Natural killer cell (primary cell): ENCODE measurements at regions not wholly inside any gene's neighbourhood (a gene's known extent, or its start where the extent isn't known, plus 50 kb on each side); places are given as distances from the start of the nearest gene placed in this dataset.

Experiments used
- ATAC-seq, 3 donors: fragments of 150-1000 bp in 2 of 3; fragments of 200-7000 bp in 1 of 3; cut with Tn5 transposase; 1 replicate in 1 of 3; 2 replicates in 2 of 3; pipeline ENCODE4 v1.10.0; 2021; ENCODE audit warnings: mild to moderate bottlenecking in 2 of 3, moderate library complexity in 2 of 3
- DNase-seq, 2 donors: peaks; one replicate each; pipeline versions ENCODE4 v3.0.0 to v3.0.0-alpha.2; 2013 to 2021; ENCODE audit warnings: mixed read lengths in 1 of 2
- H3K27ac ChIP-seq: one replicate; pipeline ENCODE4 v1.5.1; 2013; ENCODE audit warnings: mild to moderate bottlenecking, low read length
- H3K27me3 ChIP-seq: one replicate; pipeline ENCODE4 v1.6.1; 2013; ENCODE audit warnings: low read length; ENCODE audit not compliant: control insufficient read depth, insufficient read depth
- H3K36me3 ChIP-seq: one replicate; pipeline ENCODE4 v1.6.1; 2013; ENCODE audit warnings: low read length; ENCODE audit not compliant: control insufficient read depth, insufficient read depth
- H3K4me1 ChIP-seq: one replicate; pipeline ENCODE4 v1.6.1; 2013; ENCODE audit warnings: low read length; ENCODE audit not compliant: control insufficient read depth, insufficient read depth
- H3K4me3 ChIP-seq: one replicate; pipeline ENCODE4 v1.5.1; 2013; ENCODE audit warnings: low read length
- H3K9me3 ChIP-seq: one replicate; pipeline ENCODE4 v1.6.1; 2013; ENCODE audit warnings: low read length; ENCODE audit not compliant: control insufficient read depth, insufficient read depth
- H3K27ac Mint-ChIP-seq, 2 donors: one replicate each; pipeline ENCODE4 v1.8.0; 2022; ENCODE audit warnings: mild to moderate bottlenecking in 2 of 2, mixed read lengths in 2 of 2, moderate library complexity in 1 of 2
- H3K27me3 Mint-ChIP-seq, 2 donors: one replicate each; pipeline ENCODE4 v1.8.0; 2022; ENCODE audit warnings: low read depth in 2 of 2, mixed read lengths in 2 of 2
- H3K36me3 Mint-ChIP-seq: one replicate; pipeline ENCODE4 v1.8.0; 2022; ENCODE audit warnings: mixed read lengths
- H3K4me1 Mint-ChIP-seq, 2 donors: one replicate each; pipeline ENCODE4 v1.8.0; 2022; ENCODE audit warnings: mixed read lengths in 2 of 2
- H3K4me3 Mint-ChIP-seq: one replicate; pipeline ENCODE4 v1.8.0; 2022; ENCODE audit warnings: mild to moderate bottlenecking, moderate library complexity, mixed read lengths
- H3K9me3 Mint-ChIP-seq, 2 donors: one replicate each; pipeline ENCODE4 v1.8.0; 2022; ENCODE audit warnings: mixed read lengths in 2 of 2
- CTCF ChIP-seq: fragments of 200-600 bp; IDR thresholded peaks from one replicate; pipeline ENCODE4 v1.8.0; 2022; ENCODE audit warnings: antibody characterized with exemption
- WGBS: methylation state at CpG from one replicate; pipeline ENCODE4 v1.1.7; 2013; ENCODE audit warnings: missing lambda C conversion rate; ENCODE audit not compliant: insufficient coverage; 5-methylcytosine and 5-hydroxymethylcytosine counted together
- intact Hi-C: fragments of 100-400 bp; cut with micrococcal nuclease; formaldehyde crosslinking; loops from one replicate; pipeline ENCODE4 v1.14.2; 2022

GRCh38 chr15:96542130-96542770, 211.8 kb downstream of the NR2F2 start:
- no peaks in the 10 kb centered on the region for H3K36me3 Mint-ChIP-seq
- WGBS, result 91% methylated on average over 4 of the region's 4 CpGs
- no peak for TF ChIP-seq CTCF

GRCh38 chr15:96544162-96544756, 213.8 kb downstream of the NR2F2 start:
- no peak overlapping the region for H3K27ac Mint-ChIP-seq
- WGBS, result 76% methylated on average over 5 of the region's 5 CpGs
- DNase-seq (no peak), ATAC-seq (no peak)
- Histone ChIP-seq H3K4me3 (no peak overlapping the region), H3K9me3 (no peaks in the 10 kb centered on the region), H3K27me3 (no peaks in the 10 kb centered on the region), H3K27ac (no peak overlapping the region), H3K4me1 (no peaks in the 10 kb centered on the region), H3K36me3 (no peaks in the 10 kb centered on the region)
- no peak overlapping the region for H3K4me3 Mint-ChIP-seq
- H3K36me3 Mint-ChIP-seq, result no peaks in the 10 kb centered on the region
- H3K9me3 Mint-ChIP-seq, result no peaks in the 10 kb centered on the region
- no peak for TF ChIP-seq CTCF
- H3K4me1 Mint-ChIP-seq, result no peaks in the 10 kb centered on the region
- H3K27me3 Mint-ChIP-seq, result no peaks in the 10 kb centered on the region
- intact Hi-C loops, result no loop called here

More at GRCh38 chr15:96542130-96542770, 211.8 kb downstream of the NR2F2 start:
- no peaks in the 10 kb centered on the region for H3K9me3 Mint-ChIP-seq
- H3K4me1 Mint-ChIP-seq, result no peaks in the 10 kb centered on the region
- no peak overlapping the region for H3K27ac Mint-ChIP-seq
- Histone ChIP-seq H3K9me3 (no peaks in the 10 kb centered on the region), H3K36me3 (no peaks in the 10 kb centered on the region), H3K27me3 (no peaks in the 10 kb centered on the region), H3K4me1 (no peaks in the 10 kb centered on the region), H3K4me3 (no peak overlapping the region), H3K27ac (no peak overlapping the region)
- intact Hi-C loops, result no loop called here
- DNase-seq, result no peak
- H3K27me3 Mint-ChIP-seq, result peaks cover 0 to 10% of the 10 kb centered on the region in 2 donors
- no peak overlapping the region for H3K4me3 Mint-ChIP-seq
- no peak for ATAC-seq

- Histone ChIP-seq H3K36me3 (no peaks in the 10 kb centered on the region), H3K4me3 (no peak overlapping the region), H3K4me1 (no peaks in the 10 kb centered on the region), H3K27ac (no peak overlapping the region), H3K27me3 (no peaks in the 10 kb centered on the region), H3K9me3 (no peaks in the 10 kb centered on the region)
- H3K27ac Mint-ChIP-seq, result no peak overlapping the region
- intact Hi-C loops, result no loop called here
- 88% methylated on average over 1 of the region's 1 CpG for whole genome bisulfite sequencing
- ATAC-seq (no peak), DNase-seq (no peak)
- no peaks in the 10 kb centered on the region for H3K4me1 Mint-ChIP-seq
- H3K4me3 Mint-ChIP-seq, result no peak overlapping the region
- no peaks in the 10 kb centered on the region for H3K36me3 Mint-ChIP-seq
- H3K9me3 Mint-ChIP-seq, result no peaks in the 10 kb centered on the region
- no peaks in the 10 kb centered on the region for H3K27me3 Mint-ChIP-seq
- TF ChIP-seq CTCF, result no peak
Measured at GRCh38 chr15:96549136-96549535, 218.6 kb downstream of the NR2F2 start.

- Mint-ChIP-seq H3K4me3 (no peak overlapping the region), H3K36me3 (no peaks in the 10 kb centered on the region), H3K27me3 (peaks cover 0 to 3% of the 10 kb centered on the region in 2 donors), H3K27ac (no peak overlapping the region), H3K4me1 (no peaks in the 10 kb centered on the region), H3K9me3 (peaks cover 2 to 4% of the 10 kb centered on the region in 2 donors)
- WGBS, result 65% methylated on average over 4 of the region's 4 CpGs
- Histone ChIP-seq H3K36me3 (no peaks in the 10 kb centered on the region), H3K27me3 (no peaks in the 10 kb centered on the region), H3K4me1 (no peaks in the 10 kb centered on the region), H3K9me3 (no peaks in the 10 kb centered on the region), H3K4me3 (no peak overlapping the region), H3K27ac (no peak overlapping the region)
- DNase-seq (no peak), ATAC-seq (no peak)
- intact Hi-C loops, result no loop called here
- no peak for TF ChIP-seq CTCF
Measured at GRCh38 chr15:96551196-96551595, 220.7 kb downstream of the NR2F2 start.
